NB4 (cell line): ENCODE measurements at regions not wholly inside any gene's neighbourhood (a gene's known extent, or its start where the extent isn't known, plus 50 kb on each side); places are given as distances from the start of the nearest gene placed in this dataset.

Experiments used
- DNase-seq: peaks from one replicate; pipeline ENCODE4 v3.0.0; 2010; ENCODE audit warnings: low read depth
- H3K4me3 ChIP-seq: one replicate; pipeline ENCODE4 v1.5.1; 2011; ENCODE audit warnings: mild to moderate bottlenecking, low read depth, low read length, moderate library complexity
- CTCF ChIP-seq: IDR thresholded peaks from one replicate; pipeline ENCODE4 v1.5.1; 2012; ENCODE audit warnings: low read depth, low read length
- MAX ChIP-seq: IDR thresholded peaks from 2 replicates; pipeline ENCODE4 v1.6.1; 2011; ENCODE audit warnings: low read depth, low read length
- MYC ChIP-seq: IDR thresholded peaks from 2 replicates; pipeline ENCODE4 v1.6.1; 2011; ENCODE audit warnings: low read depth, low read length
- POLR2A ChIP-seq: IDR thresholded peaks from 2 replicates; pipeline ENCODE4 v1.6.1; 2011; ENCODE audit warnings: mild to moderate bottlenecking; ENCODE audit not compliant: insufficient read length; ENCODE audit errors: extremely low read depth

GRCh38 chr2:60603533-60604190, 50.2 kb upstream of the BCL11A start:
- TF ChIP-seq MAX, result no peak
- TF ChIP-seq CTCF, result no peak
- TF ChIP-seq MYC, result no peak
- TF ChIP-seq POLR2A, result no peak
- DNase-seq, result no peak

GRCh38 chr2:60604486-60605064, 51.1 kb upstream of the BCL11A start:
- no peak for DNase-seq
- TF ChIP-seq POLR2A (no peak), CTCF (no peak), MAX (no peak), MYC (no peak)
- H3K4me3 ChIP-seq, result no peak overlapping the region

More at GRCh38 chr2:60603533-60604190, 50.2 kb upstream of the BCL11A start:
- H3K4me3 ChIP-seq, result no peak overlapping the region

- DNase-seq, result no peak
- TF ChIP-seq MAX (no peak), MYC (no peak), CTCF (no peak), POLR2A (no peak)
- no peak overlapping the region for H3K4me3 ChIP-seq
These were observed 52.4 kb upstream of the BCL11A start for GRCh38 chr2:60605866-60606265.

- no peak for DNase-seq
- TF ChIP-seq CTCF, result no peak
- no peak for TF ChIP-seq MAX
- TF ChIP-seq POLR2A, result no peak
- TF ChIP-seq MYC, result no peak
- no peak overlapping the region for H3K4me3 ChIP-seq
These were observed 55.2 kb upstream of the BCL11A start for GRCh38 chr2:60608679-60609078.

- TF ChIP-seq MYC (no peak), CTCF (no peak), MAX (no peak), POLR2A (no peak)
- no peak overlapping the region for H3K4me3 ChIP-seq
- no peak for DNase-seq
These were observed 58.6 kb upstream of the BCL11A start for GRCh38 chr2:60612033-60612432.
